ENCODE measurements at regions not wholly inside any gene's neighbourhood (a gene's known extent, or its start where the extent isn't known, plus 50 kb on each side); places are given as distances from the start of the nearest gene placed in this dataset.
"Not testable (repeated sequence)": the region's sequence is repeated elsewhere in the genome, so short reads cannot be mapped to it uniquely, and the experiment has no call there.

DNA sequence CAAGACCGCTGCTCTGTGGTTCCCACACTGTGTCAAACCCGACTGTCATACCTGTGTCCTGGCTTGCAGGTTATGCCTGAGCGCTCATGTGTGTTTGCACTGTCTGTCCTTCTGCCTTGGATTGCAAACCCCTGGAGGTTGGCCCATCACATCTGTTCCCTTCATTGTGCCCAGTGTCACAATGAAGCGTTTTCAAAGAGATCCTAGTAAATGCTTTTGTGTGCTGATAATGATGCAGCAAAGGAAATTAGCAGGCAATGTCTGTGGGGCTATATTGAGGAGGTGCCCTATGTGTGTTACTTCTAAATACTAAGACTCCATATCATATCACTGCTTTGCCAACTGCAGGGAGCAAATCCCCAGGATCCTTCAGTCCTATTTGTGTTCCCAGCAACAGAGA lies 424.4 kb upstream of the NFIA start:
- DNase-seq (ENCODE audit: low spot score): no peak

DNA sequence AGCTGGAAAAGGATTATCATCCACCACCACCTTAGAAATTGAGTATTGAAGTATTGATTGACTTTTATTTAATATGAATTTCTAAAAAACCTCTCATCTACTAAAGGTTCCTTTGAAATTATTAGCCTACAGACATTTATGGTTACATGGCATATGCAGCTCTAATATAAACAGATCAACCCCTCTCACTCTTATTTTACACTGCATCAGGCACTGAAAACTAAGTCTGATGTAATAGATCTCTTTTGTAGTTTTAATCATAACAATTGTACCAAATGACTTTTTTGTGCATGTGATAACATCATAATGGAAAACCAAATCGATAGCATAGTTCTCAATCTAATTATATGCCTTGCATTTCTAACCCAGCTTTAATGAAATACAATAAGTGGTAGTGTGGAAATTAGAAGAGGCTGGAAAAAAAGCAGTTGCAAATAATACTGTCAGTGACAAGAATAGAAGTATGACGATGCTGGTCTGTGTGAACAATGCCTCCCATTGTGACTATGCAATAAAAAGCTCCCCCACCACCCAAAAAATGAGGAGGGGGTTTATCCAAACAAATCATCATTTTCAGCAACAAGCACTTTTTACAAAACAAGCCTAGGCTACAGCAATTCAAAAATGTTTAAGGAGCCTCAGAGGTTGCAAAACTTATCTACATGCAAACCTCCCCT lies 426.5 kb upstream of the NFIA start:
- DNase-seq (ENCODE audit: low spot score): no peak

DNA sequence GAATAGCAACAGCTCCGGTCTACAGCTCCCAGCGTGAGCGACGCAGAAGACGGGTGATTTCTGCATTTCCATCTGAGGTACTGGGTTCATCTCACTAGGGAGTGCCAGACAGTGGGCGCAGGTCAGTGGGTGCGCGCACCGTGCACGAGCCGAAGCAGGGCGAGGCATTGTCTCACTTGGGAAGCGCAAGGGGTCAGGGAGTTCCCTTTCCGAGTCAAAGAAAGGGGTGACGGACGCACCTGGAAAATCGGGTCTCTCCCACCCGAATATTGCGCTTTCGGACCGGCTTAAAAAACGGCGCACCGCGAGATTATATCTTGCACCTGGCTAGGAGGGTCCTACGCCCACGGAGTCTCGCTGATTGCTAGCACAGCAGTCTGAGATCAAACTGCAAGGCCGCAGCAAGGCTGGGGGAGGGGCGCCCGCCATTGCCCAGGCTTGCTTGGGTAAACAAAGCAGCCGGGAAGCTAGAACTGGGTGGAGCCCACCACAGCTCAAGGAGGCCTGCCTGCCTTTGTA lies 442.3 kb upstream of the NFIA start:
- not testable (repeated sequence) for DNase-seq (ENCODE audit: low spot score)

DNA sequence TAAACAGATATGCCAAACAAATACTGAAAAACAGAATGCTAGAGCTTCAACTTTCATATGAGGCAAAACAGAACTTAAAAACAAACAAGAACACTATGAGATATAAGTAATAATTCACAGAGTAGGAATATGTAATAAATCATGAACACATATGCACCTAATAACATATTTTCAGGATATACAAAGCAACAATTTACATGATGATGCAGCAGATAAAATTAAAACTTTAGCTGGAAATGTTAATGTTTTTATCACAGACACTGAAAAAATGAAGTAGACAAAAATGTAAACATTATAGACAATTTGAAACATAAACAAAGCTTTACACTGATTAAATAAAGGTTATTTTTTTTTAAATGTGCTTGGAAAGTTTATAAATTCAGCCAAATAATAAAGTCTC lies 443.1 kb upstream of the NFIA start:
- DNase-seq (ENCODE audit: low spot score): no peak

DNA sequence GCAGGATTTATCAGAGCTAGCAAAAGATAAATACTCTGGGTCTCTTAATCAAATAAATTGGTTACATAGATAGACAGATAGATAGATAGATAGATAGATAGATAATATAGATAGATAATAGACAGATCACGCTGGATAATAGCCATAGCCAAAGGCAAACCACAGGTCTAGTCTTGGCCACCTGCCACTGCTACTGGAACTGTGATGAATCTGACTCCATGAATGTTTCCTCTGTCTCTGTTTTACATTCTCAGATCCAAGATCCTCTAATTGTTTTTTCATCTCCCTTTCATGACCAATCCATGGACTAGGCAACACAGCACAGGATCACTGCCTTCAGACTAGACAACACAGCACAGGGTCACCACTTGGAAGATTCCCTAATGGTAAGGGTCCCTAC lies 444.7 kb upstream of the NFIA start:
- no peak for DNase-seq (ENCODE audit: low spot score)

DNA sequence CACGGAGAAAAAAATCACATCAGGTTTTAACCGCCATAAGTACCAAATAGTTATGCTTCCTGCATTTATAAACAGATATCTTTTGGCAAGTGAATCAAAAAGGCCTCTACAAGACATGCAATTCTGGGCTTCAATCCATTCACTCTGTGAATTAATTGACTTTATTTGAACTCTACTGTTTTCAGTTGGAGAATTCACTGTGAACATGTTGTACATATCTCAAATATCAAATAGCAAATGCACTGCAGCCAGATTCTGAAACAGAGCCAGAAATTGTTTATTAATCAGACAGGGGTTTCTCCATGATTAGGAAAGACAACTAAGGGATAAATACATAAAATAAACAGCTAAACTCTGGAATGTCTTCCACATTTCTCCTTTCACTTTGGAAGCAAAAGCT lies 445.4 kb upstream of the NFIA start:
- DNase-seq (ENCODE audit: low spot score): no peak

DNA sequence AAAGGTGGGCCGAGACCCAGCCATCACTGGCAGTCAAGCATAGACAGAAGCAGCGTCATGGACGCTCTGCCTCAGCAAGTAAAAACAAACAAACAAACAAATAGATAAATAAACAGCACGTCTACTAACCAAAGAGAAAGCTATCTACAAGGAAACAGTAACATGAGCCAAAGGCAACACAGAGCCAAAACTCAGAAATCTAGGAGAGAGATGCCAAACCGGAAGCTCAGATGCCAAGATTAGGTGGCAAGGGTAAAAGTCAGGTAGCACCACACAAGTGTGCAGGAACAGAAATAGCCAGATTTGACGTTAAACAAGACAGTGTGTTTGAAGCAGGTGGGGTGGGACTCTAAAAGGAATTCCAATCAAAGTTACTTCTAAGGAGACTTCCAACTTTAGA lies 448.3 kb upstream of the NFIA start:
- DNase-seq (ENCODE audit: low spot score): no peak

DNA sequence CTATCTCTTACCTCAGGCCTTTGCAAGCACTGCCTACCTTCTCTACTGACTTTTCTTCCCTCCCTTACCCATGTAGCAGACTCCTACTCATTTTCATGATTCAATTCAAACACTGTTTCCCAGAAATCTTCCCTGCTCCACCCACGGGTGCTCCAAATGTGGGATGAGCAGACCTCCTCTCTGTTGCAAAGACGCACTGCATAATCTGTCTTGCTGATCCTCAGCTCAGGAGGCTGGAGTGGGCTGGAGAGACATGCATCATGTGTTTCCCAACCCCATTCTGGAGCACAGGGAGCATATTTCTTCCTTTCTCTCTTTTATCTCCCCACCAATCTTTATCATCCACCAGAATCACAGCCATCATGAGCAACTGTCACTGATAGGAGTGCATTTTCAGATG lies 459.9 kb upstream of the NFIA start:
- no peak for DNase-seq (ENCODE audit: low spot score)

DNA sequence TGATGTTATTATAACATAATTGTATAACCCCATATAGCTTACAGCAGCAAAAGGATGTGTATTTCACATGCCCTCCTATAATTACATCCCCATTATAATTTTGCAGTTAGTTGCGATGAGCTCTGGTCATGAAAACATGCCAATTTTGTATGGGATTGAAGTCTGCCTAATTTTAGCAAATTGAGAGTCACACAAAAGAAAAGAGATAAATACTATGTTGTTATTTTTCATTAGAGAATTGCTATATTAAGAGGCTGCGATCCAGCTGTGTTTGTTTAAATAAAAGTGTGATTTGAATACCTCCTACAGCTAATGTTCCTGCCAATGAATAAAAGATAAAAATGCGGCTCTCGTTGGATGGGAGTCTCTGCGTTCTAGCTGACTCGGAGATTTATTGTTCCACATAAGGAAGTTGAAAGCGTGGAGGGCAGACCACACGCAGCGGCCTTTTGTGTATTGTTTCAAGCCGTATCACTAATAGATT lies 461.0 kb upstream of the NFIA start:
- no peak for DNase-seq (ENCODE audit: low spot score)

DNA sequence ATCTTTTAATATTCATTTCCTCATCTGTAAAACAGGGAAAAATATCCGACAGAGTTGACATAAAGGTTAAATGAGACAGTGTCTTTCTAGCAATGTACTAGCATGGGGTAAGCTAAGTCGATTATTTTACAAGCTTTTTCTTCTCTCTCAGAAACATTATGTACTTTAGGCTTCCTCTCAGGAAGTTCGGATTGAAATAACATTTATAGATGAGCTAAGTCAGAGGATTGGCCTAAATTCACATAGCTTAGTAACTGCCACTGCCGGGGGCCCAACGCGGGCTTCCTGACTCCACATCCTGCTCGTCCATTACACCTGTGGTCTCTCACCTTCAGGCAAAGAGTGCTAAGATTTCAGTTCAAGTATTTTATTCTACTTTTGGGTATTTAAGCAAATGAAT lies 462.3 kb upstream of the NFIA start:
- no peak for DNase-seq (ENCODE audit: low spot score)

DNA sequence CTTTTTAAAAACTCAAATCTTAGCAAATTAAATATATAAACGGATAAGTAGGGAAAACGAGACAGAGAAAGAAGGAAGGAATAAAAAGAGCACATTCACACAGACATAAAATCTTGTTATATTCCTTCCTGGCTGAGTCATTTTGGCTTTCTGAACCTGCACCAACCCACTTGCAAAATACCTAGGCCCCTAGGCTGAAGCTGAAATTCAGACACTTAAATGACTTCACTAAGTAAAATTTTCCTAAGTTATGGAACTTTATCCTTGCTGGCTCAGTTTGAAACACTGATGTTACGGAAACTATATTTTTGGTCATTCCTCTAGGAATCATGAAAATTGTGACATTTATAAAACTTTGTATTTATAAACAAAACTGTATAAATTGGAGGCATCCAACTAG lies 462.8 kb upstream of the NFIA start:
- no peak for DNase-seq (ENCODE audit: low spot score)

DNA sequence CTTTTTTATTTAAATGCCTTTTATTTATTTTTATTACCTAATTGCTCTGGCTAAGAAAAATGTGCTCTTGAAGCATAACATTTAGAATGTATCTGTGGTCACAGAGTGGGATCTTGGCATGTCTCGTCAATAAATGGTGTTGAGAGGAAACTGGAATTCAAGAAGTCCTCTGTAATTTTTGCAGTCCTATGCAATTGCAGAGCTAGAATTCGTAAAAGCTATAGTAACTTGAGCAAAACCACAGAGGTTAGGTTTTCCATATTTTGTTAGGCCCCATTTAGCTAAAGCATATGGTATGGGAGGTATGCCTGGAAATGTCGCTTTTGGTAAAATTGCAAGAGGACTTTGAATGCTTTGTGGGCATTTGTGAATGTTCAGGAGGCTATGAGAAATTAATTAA lies 466.7 kb upstream of the NFIA start:
- no peak for DNase-seq (ENCODE audit: low spot score)

DNA sequence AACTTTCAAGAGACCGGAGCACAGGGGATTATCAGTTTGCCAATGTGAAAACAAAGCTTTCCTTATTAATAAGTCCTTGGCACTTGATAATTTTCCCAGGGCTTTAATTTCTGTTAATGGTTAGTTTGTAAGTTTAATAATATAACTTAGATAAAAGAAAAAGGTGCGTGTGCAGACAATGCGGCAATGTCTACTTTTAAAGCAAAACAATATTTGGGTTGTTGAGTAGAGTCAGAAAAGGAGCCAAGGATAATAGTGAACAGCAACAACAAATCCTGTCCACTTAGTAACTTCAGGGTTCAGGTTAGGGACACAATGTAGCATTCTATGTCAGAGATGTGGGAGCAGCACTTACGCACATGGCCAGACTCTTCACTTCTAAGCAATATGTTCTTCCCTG lies 469.6 kb upstream of the NFIA start:
- no peak for DNase-seq (ENCODE audit: low spot score)

DNA sequence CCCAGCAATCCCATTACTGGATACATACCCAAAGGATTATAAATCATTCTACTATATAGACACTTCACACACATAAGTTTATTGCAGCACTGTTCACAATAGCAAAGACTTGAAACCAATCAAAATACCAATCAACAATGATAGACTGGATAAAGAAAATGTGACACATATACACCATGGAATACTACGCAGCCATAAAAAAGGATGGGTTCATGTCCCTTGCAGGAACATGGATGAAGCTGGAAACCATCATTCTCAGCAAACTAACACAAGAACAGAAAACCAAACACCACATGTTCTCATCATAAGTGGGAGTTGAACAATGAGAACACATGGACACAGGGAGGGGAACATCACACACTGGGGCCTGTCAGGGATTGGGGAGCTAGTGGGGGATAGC lies 475.4 kb upstream of the NFIA start:
- DNase-seq (ENCODE audit: low spot score): not testable (repeated sequence)

DNA sequence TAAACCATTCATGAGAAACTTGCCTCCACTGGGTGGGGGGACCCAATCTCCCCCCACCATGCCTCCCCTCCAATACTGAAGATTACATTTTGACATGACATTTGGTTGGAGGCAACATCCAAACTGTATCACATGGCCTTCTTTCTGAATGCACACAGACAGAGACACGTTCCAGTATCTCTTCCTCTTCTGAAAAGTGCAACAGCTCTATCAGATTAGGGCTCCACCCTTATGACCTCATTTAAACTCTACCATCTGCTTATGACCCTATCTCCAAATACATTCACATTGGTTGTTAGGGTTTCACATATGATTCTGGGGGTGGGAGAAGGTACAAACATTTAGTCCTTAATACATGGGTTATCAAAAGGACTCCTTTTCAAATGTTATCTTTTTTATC lies 481.8 kb upstream of the NFIA start:
- DNase-seq (ENCODE audit: low spot score): no peak

DNA sequence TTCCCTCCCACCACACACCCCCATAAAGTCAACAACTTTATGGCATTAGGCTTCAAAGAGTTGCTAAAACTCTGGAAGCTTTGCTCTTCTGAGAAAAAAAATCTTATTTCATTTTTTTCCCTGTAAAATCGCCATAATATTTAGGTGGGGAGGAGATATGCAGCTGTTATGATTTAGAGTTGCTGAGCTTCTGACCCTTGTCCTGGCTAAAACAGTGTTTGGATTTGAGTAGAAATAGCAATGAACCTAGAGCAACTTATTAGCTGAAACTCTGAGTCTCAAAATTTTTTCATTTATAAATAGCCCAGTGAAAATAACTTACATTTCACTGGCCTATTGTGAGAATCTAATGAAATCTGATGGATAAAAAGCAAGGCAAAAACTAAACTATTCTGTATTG lies 482.8 kb upstream of the NFIA start:
- DNase-seq (ENCODE audit: low spot score): no peak

DNA sequence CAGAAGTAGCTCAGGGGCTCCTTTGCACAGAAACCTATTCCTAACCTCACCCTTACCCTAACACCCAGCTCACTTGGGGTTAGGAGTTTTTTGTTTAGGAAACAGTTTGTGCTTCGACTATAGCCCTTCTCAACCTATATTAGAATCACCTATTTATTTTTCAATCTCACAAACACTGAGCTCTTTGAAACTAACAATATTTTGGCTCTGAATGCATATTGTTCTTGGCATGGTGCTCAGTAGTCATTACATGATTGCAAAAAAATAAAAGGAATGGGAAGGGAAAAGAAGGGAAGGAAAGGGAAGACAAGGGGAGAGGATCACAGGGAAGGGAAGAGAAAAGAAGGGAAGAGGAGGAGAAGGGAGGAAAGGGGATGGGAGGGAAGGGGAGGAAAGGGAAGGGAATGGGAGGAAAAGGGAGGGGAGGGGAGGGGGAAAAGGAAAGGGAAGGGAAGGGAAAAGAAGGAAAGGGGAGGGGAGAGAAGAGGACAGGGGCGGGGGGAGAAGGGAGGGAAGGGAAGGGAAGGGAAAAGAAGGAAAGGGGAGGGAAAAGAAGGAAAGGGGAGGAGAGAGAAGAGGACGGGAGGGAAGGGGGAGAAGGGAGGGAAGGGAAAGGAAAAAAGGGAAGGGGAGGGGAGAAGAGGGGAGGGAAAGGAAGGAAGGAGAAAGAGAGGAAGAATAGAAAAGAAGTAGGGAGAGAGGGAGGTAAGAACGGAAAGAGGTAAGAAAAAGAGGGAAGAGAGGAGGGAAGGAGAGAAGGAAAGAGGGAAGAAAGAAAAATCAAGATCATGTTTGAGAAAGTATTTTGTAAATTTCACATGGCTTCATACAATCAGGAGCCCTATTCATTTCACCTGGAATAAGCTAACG lies 484.1 kb upstream of the NFIA start:
- no peak for DNase-seq (ENCODE audit: low spot score)

DNA sequence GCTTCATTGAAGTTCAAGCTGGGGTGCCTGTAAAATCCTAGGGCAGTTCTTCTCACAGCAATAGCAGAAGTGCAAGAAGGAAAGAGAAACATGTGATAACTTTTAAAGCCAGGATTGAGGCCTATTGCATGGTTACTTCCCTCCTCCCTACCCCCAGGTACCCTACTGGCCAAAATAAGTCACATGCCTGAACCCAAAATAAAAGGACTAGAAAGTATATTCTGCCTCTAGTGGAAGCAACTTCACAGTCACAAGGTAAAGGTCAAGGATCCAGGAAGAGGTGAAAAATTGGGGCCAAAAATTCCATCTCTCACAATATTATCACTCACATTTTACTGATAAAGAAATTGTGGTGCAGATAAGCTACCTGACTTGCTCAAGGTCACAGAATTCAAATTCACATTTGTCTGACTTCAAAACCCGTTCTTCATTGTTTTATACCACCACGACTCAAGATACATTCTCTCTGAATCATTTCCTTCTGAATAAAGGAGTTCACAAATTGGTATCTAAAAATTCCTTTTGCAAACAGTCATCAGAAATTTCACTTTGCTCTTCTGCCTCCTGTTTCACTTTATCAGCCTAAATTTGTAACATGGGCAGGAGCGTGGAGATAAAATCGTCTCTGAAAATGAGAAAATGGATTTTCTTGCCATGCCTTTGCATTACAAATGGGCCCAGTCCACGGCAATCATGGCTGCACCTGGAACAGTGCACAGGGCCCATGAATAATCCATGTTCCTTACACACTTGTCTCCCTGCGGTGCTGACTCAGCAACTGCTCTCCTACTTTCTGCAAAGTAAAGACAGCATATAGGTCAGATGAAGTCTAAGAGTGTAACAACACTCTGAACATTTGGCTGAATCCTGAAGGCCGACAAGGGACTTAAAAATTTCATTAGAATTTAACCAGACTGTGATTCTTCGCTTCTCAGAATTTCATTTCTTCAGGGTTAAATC lies 485.3 kb upstream of the NFIA start:
- DNase-seq (ENCODE audit: low spot score): no peak

DNA sequence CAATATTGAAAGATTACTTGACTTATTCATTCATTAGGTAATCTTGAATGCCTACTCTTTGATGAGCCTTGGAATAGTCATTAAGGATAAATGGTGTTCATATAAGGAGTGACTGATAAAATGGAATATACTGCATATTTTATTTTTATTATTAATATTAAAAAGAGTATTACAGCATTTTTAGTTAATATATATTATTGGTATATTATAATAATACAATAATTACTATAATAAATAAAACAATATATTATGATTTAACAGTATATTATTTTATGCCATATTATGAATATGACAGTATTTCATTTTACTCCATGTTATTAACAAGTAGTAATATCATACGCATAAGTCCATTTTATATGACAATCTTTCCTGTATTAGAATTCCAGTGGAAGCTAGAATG lies 490.8 kb upstream of the NFIA start:
- DNase-seq (ENCODE audit: low spot score): no peak

DNA sequence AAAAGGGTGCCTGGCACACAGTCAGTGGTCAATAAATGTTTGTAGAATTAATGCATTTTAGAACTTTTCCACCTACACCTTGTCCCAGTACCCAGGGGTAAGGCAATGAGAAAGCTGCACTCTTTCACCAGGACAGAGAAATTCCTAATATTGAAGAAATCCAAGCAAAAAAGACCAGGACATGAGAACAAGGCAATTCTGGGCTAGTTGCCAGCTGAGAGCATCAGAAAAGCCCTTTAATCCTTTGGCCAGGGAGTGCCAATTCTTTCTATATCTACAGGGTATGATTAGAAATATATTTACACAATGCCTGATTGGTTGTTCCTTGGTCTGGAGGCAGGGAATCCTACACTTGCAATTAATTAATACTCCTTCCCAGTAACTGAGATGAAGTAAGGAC lies 492.4 kb upstream of the NFIA start:
- no peak for DNase-seq (ENCODE audit: low spot score)

DNA sequence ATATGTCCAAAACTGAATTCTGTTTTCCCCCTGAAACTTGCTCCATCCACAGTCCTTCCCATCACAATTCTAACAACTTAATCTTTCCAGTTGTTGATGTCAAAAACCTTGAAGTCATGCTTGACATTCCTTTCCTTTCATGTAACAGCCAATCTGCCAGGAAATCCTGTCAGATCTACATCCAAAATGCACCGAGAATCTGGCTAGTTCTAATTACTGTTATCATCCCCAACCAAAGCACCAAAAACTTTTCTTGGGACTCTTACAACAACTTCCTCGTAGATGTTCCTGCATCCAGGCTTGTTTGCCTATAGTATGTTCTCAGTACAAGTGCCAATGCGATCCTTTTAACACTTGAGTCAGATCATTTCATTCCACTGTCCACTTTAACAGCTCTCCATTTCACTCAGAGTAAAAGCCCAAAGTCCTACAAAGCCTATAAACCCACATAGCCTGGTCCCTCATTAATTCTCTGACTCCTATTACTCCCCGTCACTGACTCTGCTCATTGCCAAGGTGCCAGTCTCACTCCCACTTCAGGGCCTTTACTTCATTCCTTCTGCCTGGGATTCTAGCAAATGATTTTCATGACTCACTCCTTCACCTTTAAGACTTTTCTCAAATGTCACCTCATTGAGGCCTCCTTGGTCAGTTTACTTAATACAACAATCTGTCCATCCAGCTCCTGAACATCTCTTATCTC lies 493.2 kb upstream of the NFIA start:
- no peak for DNase-seq (ENCODE audit: low spot score)

DNA sequence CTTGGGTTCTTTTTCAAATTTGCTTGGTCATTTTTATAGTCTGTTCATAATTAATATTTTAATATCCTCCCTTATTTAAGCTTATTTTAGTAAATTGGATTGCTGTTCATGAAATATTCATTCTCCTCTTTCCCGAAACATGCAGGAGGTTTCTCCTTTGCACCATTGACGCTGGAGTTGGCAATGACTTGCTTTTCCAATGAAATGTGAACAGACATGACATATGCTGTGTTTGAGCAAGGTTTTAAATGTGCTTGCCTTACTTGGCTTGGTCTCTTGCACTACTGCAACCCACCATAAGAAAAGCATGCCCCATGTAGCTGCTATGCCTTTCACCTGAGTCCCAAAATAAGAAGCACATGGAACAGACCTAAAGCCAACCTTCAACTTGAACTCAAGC lies 498.0 kb upstream of the NFIA start:
- DNase-seq (ENCODE audit: low spot score): no peak

All from GM03348 (cell line).